ENCODE measurements at regions not wholly inside any gene's neighbourhood (a gene's known extent, or its start where the extent isn't known, plus 50 kb on each side); places are given as distances from the start of the nearest gene placed in this dataset.

DNA sequence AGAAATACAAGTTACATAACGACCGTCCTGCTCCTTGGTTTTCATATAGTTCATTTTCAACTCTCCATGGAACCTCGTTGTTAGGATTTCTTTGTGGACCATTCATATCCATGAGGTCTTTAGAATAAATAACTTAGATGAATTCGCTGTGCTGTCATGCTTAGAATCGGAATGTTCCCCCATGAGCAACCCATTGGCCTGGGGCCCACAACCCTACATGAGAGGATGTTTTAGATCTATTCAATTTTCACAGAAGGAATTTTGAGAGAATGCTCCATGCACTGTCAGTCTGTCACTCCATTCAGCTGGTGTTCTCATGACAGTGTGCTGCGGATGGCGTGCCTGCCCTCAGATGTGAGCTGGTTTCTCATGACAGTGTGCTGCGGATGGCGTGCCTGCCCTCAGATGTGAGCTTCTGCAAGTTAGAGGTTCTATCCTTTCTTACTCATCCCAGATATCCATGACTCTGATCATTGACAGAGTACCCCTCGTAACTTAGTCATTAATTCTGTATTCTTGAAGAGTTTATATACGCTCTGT lies 1193.1 kb downstream of the EFNB2 start:
- Histone ChIP-seq H3K9me3 (ENCODE audit: low read length) (peaks cover 33% of the 10 kb centered on the region), H3K4me2 (ENCODE audit: low read depth, low read length, poor library complexity, severe bottlenecking) (no peak overlapping the region), H3K27ac (ENCODE audit: low read length) (no peak overlapping the region), H4K20me1 (ENCODE audit: insufficient read depth, low read depth, low read length) (no peaks in the 10 kb centered on the region), H3K79me2 (ENCODE audit: low read length) (no peaks in the 10 kb centered on the region), H3K36me3 (ENCODE audit: insufficient read depth, low read length) (no peaks in the 10 kb centered on the region), H3K4me1 (ENCODE audit: low read length) (no peaks in the 10 kb centered on the region), H3K9ac (ENCODE audit: low read length) (no peak overlapping the region), H3K27me3 (ENCODE audit: low read length) (no peaks in the 10 kb centered on the region), H3K9me2 (replicated peaks; ENCODE audit: insufficient read depth, low read length) (no peaks in the 10 kb centered on the region), H2AFZ (ENCODE audit: low read length) (no peak overlapping the region), H3K4me3 (ENCODE audit: low read length) (no peak overlapping the region)
- DNase-seq = no peak

DNA sequence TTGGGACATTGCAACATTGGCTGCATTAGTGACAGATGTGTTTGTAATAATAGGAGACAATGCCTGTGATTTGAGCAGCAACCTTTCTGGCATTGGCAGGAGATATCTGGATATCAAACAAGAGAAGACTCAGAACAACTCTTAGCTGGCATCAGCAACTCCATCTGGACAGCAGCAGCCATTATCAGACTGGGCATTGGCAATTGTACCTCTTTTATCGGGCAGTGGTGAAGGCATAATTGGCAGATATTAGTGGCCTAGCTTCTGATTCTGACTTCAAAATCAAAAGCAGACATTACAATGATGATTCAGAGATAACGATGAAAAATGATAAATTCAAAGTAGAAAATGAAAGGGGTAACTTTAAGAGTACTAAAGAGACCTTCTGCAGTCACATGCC lies 1193.7 kb downstream of the EFNB2 start:
- Histone ChIP-seq H3K4me3 (ENCODE audit: low read length) (no peak overlapping the region), H3K79me2 (ENCODE audit: low read length) (no peaks in the 10 kb centered on the region), H3K9me2 (replicated peaks; ENCODE audit: insufficient read depth, low read length) (no peaks in the 10 kb centered on the region), H3K36me3 (ENCODE audit: insufficient read depth, low read length) (no peaks in the 10 kb centered on the region), H2AFZ (ENCODE audit: low read length) (no peak overlapping the region), H3K4me1 (ENCODE audit: low read length) (no peaks in the 10 kb centered on the region), H3K4me2 (ENCODE audit: low read depth, low read length, poor library complexity, severe bottlenecking) (no peak overlapping the region), H4K20me1 (ENCODE audit: insufficient read depth, low read depth, low read length) (no peaks in the 10 kb centered on the region), H3K27me3 (ENCODE audit: low read length) (no peaks in the 10 kb centered on the region), H3K9me3 (ENCODE audit: low read length) (peaks cover 32% of the 10 kb centered on the region), H3K27ac (ENCODE audit: low read length) (no peak overlapping the region), H3K9ac (ENCODE audit: low read length) (no peak overlapping the region)
- no peak for DNase-seq

DNA sequence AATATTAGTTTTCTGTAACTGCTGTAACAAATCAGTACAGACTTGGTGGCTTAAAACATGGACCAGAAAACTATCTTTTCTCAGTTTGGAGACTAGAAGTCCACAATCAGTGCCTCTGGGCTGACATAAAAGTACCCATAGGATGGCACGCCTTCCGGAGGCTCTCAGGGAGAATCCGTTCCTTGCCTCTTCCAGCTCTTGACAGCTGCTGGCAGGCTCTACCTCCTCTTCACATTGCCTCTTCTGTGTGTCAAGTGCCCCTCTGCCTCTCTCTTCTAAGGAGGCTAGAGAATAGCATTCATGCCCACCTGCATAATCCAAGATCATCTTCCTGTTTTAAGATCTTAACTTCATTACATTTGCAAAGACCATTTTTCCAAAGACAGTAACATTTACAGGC lies 1194.2 kb downstream of the EFNB2 start:
- no peaks in the 10 kb centered on the region for H3K4me1 ChIP-seq (ENCODE audit: low read length)
- no peak overlapping the region for H3K4me2 ChIP-seq (ENCODE audit: low read depth, low read length, poor library complexity, severe bottlenecking)
- no peaks in the 10 kb centered on the region for H3K79me2 ChIP-seq (ENCODE audit: low read length)
- H3K9ac ChIP-seq (ENCODE audit: low read length) = no peak overlapping the region
- no peak overlapping the region for H2AFZ ChIP-seq (ENCODE audit: low read length)
- no peak overlapping the region for H3K27ac ChIP-seq (ENCODE audit: low read length)
- H3K9me3 ChIP-seq (ENCODE audit: low read length) = peaks cover 32% of the 10 kb centered on the region
- DNase-seq = no peak
- no peak overlapping the region for H3K4me3 ChIP-seq (ENCODE audit: low read length)
- H3K36me3 ChIP-seq (ENCODE audit: insufficient read depth, low read length) = no peaks in the 10 kb centered on the region
- no peaks in the 10 kb centered on the region for H3K9me2 ChIP-seq (replicated peaks; ENCODE audit: insufficient read depth, low read length)
- H4K20me1 ChIP-seq (ENCODE audit: insufficient read depth, low read depth, low read length) = no peaks in the 10 kb centered on the region
- H3K27me3 ChIP-seq (ENCODE audit: low read length) = no peaks in the 10 kb centered on the region

DNA sequence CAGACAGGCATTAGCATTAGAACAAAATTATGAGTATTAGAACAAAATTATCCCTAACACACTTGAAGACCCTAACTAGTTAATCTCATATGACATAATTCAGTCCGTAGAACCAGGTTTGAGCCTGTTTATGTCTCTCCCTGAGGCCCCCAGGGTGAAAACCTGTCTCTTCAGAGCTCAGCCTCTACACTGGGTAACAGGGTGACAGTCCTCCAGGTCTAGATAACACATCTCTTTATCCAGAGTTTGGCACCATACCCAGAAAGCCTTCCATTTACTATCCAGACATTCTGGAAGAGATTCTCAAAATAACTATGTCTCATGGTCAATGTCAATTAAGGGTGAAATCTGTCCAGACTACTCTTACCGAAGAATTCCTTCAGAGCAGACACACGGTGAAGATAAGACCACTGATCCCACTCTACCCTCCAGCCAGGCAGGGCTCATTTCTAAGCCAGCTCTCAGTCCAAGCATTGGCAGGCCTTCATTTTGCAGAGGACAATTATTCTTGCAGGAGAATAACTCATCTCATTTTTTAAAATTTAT lies 1195.3 kb downstream of the EFNB2 start:
- Histone ChIP-seq H4K20me1 (ENCODE audit: insufficient read depth, low read depth, low read length) (no peaks in the 10 kb centered on the region), H3K9ac (ENCODE audit: low read length) (no peak overlapping the region), H3K9me3 (ENCODE audit: low read length) (peaks cover 32% of the 10 kb centered on the region), H3K27ac (ENCODE audit: low read length) (no peak overlapping the region), H2AFZ (ENCODE audit: low read length) (no peak overlapping the region), H3K4me3 (ENCODE audit: low read length) (no peak overlapping the region), H3K9me2 (replicated peaks; ENCODE audit: insufficient read depth, low read length) (no peaks in the 10 kb centered on the region), H3K4me2 (ENCODE audit: low read depth, low read length, poor library complexity, severe bottlenecking) (no peak overlapping the region), H3K36me3 (ENCODE audit: insufficient read depth, low read length) (0 out of 2 replicates have a peak, but pooled peaks cover 2% of the 10 kb centered on the region), H3K27me3 (ENCODE audit: low read length) (no peaks in the 10 kb centered on the region), H3K4me1 (ENCODE audit: low read length) (no peaks in the 10 kb centered on the region), H3K79me2 (ENCODE audit: low read length) (no peaks in the 10 kb centered on the region)
- no peak for DNase-seq

DNA sequence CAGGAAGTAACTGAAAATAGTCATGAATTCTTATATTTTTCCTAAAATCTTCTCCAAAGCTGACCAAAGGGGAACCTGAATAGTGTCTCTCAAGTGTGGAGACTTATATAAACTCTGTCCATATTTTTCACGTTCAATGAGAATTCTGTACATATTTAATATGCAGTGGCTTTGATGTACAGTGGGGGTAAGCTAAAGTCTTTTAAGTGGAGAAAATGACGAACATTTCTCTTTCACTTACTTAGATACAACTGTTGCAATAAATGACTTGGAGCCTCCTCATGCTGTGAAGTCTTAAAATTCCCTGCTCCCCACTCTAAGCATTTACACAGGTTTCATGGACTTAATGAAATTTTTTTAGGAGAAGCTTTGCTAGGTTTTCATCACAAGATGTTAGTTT lies 1196.7 kb downstream of the EFNB2 start:
- H3K79me2 ChIP-seq (ENCODE audit: low read length) = no peaks in the 10 kb centered on the region
- H3K9me2 ChIP-seq (replicated peaks; ENCODE audit: insufficient read depth, low read length) = no peaks in the 10 kb centered on the region; the same call in 1 of the 2 replicates
- 0 out of 2 replicates have a peak, but pooled peaks cover 3% of the 10 kb centered on the region for H3K36me3 ChIP-seq (ENCODE audit: insufficient read depth, low read length)
- no peak overlapping the region for H3K4me3 ChIP-seq (ENCODE audit: low read length)
- no peaks in the 10 kb centered on the region for H3K4me1 ChIP-seq (ENCODE audit: low read length)
- H3K9me3 ChIP-seq (ENCODE audit: low read length) = peaks cover 23% of the 10 kb centered on the region
- H2AFZ ChIP-seq (ENCODE audit: low read length) = no peak overlapping the region
- no peak overlapping the region for H3K4me2 ChIP-seq (ENCODE audit: low read depth, low read length, poor library complexity, severe bottlenecking)
- H3K27me3 ChIP-seq (ENCODE audit: low read length) = no peaks in the 10 kb centered on the region
- no peak overlapping the region for H3K9ac ChIP-seq (ENCODE audit: low read length)
- H3K27ac ChIP-seq (ENCODE audit: low read length) = no peak overlapping the region
- H4K20me1 ChIP-seq (ENCODE audit: insufficient read depth, low read depth, low read length) = no peaks in the 10 kb centered on the region
- DNase-seq = no peak

DNA sequence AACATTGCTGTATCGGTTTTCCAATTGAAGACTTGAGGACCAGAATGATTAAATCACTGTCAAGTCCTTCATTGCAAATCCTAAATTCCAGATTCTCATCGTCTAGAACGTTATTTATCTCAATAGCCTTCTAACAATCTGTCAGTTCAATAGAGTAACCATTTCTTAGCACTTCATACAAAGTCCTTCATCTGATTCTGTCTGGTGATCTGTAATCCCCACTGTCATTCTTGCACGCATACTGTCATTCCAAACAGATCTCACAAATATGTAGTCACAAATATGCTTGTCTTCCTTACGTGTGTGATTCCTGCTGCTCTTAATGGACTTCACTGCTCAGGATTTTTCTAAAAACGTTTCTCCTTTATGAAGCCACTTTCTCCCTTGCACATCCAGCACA lies 1197.5 kb downstream of the EFNB2 start:
- H4K20me1 ChIP-seq (ENCODE audit: insufficient read depth, low read depth, low read length) = no peaks in the 10 kb centered on the region
- no peak overlapping the region for H2AFZ ChIP-seq (ENCODE audit: low read length)
- no peak overlapping the region for H3K9ac ChIP-seq (ENCODE audit: low read length)
- no peaks in the 10 kb centered on the region; the same call in 1 of the 2 replicates for H3K9me2 ChIP-seq (replicated peaks; ENCODE audit: insufficient read depth, low read length)
- H3K27ac ChIP-seq (ENCODE audit: low read length) = no peak overlapping the region
- DNase-seq = no peak
- no peaks in the 10 kb centered on the region for H3K79me2 ChIP-seq (ENCODE audit: low read length)
- 0 out of 2 replicates have a peak, but pooled peaks cover 3% of the 10 kb centered on the region for H3K36me3 ChIP-seq (ENCODE audit: insufficient read depth, low read length)
- no peak overlapping the region for H3K4me2 ChIP-seq (ENCODE audit: low read depth, low read length, poor library complexity, severe bottlenecking)
- peaks cover 22% of the 10 kb centered on the region for H3K9me3 ChIP-seq (ENCODE audit: low read length)
- H3K4me1 ChIP-seq (ENCODE audit: low read length) = no peaks in the 10 kb centered on the region
- no peak overlapping the region for H3K4me3 ChIP-seq (ENCODE audit: low read length)
- H3K27me3 ChIP-seq (ENCODE audit: low read length) = no peaks in the 10 kb centered on the region

DNA sequence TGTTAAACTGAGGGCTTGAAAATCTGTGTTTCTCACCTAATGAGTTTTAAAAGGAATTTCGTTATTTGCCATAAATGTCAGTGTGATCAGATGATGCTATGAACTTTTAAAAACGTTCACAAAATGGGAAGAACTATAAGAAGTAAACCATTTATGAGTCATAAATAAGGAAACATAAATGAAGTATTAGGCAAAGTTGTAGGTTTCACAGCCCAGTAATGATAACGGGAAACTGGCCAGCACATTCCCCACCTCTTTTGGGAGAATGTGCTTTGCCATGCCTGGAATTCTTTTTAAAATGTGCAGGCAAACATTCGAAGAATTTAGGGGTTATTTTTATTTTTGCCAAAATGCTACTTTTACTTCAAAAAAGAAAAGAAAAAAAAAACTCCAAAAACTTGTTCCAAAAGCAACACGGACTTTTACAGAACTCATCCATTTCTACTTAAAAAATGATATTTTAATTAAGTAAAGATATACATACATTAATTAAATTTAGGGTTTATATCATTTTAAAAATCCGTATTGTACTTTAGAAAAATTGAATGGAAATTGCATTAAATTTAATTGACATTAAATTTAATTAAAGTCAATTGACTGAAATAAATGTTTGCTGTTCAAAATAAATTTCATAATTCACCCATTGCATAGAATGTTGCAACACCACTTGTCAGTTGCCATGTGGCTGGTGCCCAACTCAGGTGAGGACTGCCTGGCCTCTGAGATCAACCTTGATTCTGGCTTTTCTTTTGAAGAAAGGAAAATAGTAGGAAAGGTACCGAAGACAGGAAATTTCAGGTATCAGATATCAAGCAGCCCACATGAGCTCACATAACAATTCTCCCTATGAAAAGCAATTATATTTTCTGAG lies 1198.5 kb downstream of the EFNB2 start:
- no peaks in the 10 kb centered on the region for H3K27me3 ChIP-seq (ENCODE audit: low read length)
- no peak overlapping the region for H2AFZ ChIP-seq (ENCODE audit: low read length)

DNA sequence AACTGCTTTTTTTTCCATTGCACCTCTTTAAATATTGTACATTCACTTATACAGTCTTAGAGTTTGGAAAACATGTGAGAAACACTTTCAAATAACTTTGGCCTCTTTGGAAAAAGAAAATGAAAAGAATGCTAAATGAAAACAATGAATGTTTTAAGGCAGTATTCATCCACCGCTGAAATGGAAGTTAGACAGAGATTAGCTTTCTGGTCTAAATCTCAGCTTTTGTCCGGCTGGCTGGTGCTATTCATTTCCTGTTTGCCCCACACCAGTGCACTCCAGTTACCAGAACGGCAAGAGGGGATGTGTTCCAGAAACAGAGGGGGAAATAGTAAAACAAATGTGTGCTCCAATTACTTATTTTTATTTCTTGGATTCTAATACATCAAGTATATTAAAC lies 1201.3 kb downstream of the EFNB2 start:
- Histone ChIP-seq H3K9ac (ENCODE audit: low read length) (no peak overlapping the region), H3K4me2 (ENCODE audit: low read depth, low read length, poor library complexity, severe bottlenecking) (no peak overlapping the region), H3K79me2 (ENCODE audit: low read length) (no peaks in the 10 kb centered on the region), H4K20me1 (ENCODE audit: insufficient read depth, low read depth, low read length) (no peaks in the 10 kb centered on the region), H3K9me3 (ENCODE audit: low read length) (peaks cover 20% of the 10 kb centered on the region), H3K36me3 (ENCODE audit: insufficient read depth, low read length) (0 out of 2 replicates have a peak, but pooled peaks cover 3% of the 10 kb centered on the region), H3K27ac (ENCODE audit: low read length) (no peak overlapping the region), H3K27me3 (ENCODE audit: low read length) (no peaks in the 10 kb centered on the region), H3K4me3 (ENCODE audit: low read length) (no peak overlapping the region), H3K4me1 (ENCODE audit: low read length) (no peaks in the 10 kb centered on the region), H2AFZ (ENCODE audit: low read length) (no peak overlapping the region), H3K9me2 (replicated peaks; ENCODE audit: insufficient read depth, low read length) (no peaks in the 10 kb centered on the region; the same call in 1 of the 2 replicates)
- DNase-seq = no peak

More for the DNA sequence above, 1198.5 kb downstream of the EFNB2 start:
- Histone ChIP-seq H3K9me2 (replicated peaks; ENCODE audit: insufficient read depth, low read length) (no peaks in the 10 kb centered on the region; the same call in 1 of the 2 replicates), H3K9ac (ENCODE audit: low read length) (no peak overlapping the region), H3K9me3 (ENCODE audit: low read length) (peaks cover 23% of the 10 kb centered on the region), H3K4me3 (ENCODE audit: low read length) (no peak overlapping the region), H3K4me2 (ENCODE audit: low read depth, low read length, poor library complexity, severe bottlenecking) (no peak overlapping the region), H3K36me3 (ENCODE audit: insufficient read depth, low read length) (0 out of 2 replicates have a peak, but pooled peaks cover 3% of the 10 kb centered on the region), H4K20me1 (ENCODE audit: insufficient read depth, low read depth, low read length) (no peaks in the 10 kb centered on the region), H3K27ac (ENCODE audit: low read length) (no peak overlapping the region), H3K79me2 (ENCODE audit: low read length) (no peaks in the 10 kb centered on the region), H3K4me1 (ENCODE audit: low read length) (no peaks in the 10 kb centered on the region)
- DNase-seq = no peak
